ENCODE measurements at regions not wholly inside any gene's neighbourhood (a gene's known extent, or its start where the extent isn't known, plus 50 kb on each side); places are given as distances from the start of the nearest gene placed in this dataset.

GRCh38 chr12:92535961-92536360 is 166.8 kb upstream of the PLEKHG7 start:
- TF ChIP-seq EP300 (IDR thresholded peaks at IDR 0.05) (no peak), CTCF (IDR thresholded peaks at IDR 0.05) (no peak)
